SIG-M5 treated with dmso at 0.1 percent for 504 hours (cell line): ENCODE measurements at regions not wholly inside any gene's neighbourhood (a gene's known extent, or its start where the extent isn't known, plus 50 kb on each side); places are given as distances from the start of the nearest gene placed in this dataset.

Experiments
- DNase-seq: peaks from one replicate; lab custom pipeline; 2025; ENCODE audit not compliant: unreplicated experiment; lab: John Stamatoyannopoulos, UW

DNA sequence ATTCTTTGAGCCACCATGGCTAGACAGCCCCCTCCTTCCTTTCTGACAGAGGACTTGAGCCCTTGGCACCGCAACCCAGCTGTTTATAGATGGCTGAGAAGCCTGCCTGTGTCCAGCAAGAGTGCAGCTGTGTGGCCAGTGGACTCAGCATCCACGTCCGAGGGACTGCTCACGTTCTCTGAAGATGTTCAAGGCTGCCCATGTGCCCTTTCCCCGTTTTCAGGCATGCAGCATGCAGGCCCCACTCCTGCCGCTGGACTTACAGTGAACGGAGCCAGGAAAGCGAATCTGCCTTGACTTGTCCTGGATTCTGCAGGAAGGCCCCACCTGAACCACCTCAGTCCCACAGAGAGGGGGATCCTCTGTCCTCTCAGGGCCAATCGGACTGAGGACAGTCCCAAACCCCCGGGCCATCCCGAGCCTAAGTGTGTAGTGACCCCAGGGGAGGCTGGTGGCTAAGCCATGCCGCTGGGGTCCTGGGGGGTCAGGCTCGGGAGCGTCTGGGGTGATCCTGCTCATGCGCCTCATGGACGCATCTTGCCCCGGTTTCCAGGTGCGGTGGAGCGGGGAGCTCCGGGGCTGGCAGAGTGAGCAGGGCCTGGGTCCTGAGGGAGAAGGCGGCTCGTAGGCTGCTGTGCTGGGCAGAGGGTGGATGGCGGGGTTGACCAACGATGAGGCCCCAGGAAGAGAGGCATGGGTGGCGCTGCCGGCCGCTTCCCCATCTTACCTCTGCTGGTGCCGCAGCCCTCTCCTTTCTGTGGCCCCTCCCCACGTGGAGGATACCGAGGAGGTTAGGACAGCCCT is 170.7 kb downstream of the CTTN start:
- no peak for DNase-seq

- no peak for DNase-seq
Measured at GRCh38 chr11:70569618-70569890, 171.2 kb downstream of the CTTN start.

- no peak for DNase-seq
Measured at GRCh38 chr11:70569996-70570692, 171.8 kb downstream of the CTTN start.

GRCh38 chr11:70570693-70571395 is 172.5 kb downstream of the CTTN start:
- no peak for DNase-seq

- no peak for DNase-seq
Measured at GRCh38 chr11:70572974-70573260, 174.6 kb downstream of the CTTN start.

DNA sequence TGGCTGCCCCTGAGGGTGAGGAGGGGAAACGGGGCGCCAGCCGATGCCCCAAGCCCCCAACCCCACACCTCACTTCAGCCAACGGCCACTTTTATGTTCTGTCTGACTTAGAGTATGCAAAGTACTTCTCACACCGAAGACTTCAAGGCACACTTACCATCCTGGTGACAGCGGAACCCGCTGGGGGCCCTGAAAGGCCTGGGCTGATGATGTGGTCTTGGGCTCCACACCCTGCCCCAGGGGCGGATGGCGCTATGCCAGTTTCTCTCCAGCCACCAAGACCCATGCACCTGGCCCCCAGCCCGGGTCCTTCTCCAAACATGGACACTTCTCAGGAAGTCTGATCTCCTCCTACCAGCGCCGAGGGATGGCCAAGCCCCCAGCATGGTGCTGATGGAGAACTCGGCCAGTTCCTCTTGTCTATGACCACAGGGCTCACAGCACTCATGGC is 175.4 kb downstream of the CTTN start:
- DNase-seq, result no peak

DNA sequence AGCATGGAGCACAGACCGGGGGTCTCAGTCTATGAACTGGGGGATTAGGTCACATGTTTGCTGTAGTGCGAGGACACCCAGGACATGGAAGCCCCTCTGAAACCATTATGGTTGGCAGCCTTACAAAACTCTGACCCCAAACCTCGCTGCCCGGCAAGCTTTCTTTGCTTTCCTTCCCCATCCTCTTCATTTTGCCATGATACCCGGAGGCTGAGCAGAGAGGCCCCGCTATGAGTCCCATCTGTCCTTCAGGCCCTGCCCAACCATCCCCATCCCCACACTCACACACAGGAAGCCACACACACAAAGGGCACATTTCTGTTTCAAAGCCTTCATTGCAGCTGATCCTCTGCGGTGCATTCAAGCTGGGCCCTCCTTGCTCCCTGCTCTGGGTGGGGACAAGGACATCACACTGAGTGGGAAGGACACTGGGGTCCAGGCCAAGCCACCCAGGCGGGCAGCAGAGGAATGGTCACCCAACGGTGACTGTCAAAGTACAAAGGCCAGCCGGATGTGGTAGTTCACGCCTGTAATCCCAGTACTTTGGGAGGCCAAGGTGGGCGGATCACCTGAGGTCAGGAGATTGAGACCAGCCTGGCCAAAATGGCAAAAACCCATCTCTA is 176.5 kb downstream of the CTTN start:
- DNase-seq, result no peak

GRCh38 chr11:70575396-70576060 is 177.2 kb downstream of the CTTN start:
- no peak for DNase-seq

DNA sequence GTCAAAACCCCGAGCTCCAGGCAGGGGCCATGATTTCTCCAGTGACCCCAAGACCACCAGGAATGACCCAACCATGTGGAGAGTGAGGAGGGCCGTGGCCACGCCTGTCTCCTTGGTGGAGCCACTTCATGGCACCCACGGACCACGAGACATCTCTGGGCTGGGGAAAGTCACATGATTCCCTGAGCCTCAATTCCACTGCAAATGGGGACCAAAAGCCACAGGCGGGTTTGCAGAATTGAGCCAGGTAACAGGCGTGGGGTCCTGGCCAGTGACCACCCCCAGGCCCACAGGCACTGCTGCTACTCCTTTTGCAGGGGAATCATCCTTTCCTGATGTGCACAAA is 178.9 kb downstream of the CTTN start:
- no peak for DNase-seq

DNA sequence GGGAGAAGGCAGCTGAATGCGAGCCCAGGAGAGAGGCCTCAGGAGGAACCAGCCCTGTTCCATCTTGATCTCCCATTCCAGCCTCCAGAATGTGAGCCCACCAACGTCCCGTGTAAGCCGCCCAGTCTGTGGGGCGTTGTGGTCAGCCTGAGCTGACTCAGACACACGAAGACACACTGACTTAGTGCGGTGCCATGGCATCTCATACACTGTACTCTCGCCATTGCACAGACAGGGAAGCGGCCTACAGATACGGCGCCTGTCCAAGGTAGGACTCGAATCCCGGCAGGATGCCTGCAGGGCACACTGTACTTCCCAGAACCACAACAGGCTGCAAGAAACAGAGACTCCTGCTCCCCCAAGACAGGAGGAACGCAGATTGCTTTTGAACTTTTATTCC is 179.6 kb downstream of the CTTN start:
- DNase-seq, result no peak

- no peak for DNase-seq
Measured at GRCh38 chr11:70578371-70578770, 180.0 kb downstream of the CTTN start.

DNA sequence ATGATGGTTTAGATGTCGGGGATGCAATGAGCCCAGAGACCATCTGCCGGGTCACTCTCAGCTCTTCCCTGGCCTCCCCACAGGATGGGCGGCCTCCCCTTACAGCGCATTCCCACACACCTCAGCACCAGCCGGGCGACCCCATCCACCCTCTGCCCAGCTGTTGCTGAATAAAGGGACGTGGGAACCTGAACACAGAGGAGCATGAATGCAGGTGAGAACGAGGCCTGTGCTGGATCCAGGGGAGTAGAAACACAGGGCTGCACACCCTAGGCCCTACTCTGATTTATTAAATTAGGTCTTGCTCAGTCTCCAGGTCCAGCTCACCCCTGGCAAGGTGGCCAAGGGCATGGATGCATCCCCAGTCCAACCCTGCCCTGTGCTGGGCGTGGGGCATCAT is 180.5 kb downstream of the CTTN start:
- no peak for DNase-seq

DNA sequence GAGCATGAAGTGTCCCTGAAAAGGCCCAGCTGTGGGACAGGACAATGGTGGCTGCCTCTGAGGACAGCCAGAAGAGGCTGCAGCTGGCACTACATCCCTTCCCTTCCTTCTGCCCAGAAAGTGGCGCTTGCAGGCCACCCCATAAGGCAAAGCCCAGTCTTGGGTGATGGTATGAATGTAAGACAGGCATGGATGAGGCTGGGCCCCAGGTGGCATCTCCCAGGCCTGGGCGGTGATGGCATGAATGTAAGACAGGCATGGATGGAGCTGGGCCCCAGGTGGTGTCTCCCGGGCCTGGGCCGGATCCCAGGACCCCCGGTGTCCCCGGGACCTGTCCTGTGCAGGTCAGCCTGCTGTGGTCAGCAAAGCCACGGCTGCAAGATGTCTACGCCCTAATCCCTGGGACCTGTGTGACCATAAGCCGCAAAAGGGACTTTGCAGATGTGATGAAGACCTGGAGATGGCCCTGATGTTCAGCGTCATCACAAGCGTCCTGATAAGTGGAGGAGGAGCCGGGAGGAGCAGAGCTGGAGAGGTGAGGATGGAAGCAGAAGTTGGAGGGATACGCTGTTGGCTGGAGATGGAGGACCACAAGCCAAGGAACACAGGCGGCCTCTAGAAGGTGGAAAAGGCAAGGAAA is 181.1 kb downstream of the CTTN start:
- no peak for DNase-seq

DNA sequence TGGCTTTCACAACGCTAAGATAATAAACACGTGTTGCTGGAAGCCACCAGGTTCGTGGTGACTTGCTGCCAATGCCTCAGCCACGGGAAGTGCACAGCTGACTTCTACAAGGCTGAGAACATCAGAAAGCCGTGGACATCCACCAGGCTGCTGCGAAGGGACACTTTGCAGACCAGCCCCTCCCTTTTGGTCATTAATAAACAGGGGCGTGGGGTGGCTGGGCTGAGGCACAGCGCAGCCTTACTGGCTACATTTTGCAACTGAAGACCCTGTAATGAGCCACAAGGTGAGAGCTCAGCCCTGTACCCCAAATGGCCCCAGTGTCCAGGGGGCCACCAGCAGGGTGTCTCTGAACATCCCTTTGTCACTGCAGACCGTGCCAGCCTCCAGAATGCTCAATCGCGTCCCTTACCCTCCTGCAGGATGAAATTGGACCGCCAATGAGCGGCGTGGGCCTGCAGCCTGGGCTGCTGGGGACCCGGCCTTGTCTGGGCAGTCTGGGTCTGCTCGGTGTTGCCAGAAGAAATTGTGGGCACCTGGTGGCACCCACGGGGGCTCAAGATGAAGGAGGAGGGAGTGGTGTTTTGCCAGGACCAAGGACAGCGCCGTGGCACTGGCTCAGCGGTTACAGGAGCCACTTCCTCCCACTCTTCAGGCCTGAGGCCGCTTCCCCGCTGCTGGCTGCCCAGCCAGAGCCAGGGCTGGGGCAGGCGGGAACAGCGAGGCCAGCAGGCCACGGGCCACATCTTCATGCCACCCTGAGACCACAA is 181.9 kb downstream of the CTTN start:
- DNase-seq, result no peak

DNA sequence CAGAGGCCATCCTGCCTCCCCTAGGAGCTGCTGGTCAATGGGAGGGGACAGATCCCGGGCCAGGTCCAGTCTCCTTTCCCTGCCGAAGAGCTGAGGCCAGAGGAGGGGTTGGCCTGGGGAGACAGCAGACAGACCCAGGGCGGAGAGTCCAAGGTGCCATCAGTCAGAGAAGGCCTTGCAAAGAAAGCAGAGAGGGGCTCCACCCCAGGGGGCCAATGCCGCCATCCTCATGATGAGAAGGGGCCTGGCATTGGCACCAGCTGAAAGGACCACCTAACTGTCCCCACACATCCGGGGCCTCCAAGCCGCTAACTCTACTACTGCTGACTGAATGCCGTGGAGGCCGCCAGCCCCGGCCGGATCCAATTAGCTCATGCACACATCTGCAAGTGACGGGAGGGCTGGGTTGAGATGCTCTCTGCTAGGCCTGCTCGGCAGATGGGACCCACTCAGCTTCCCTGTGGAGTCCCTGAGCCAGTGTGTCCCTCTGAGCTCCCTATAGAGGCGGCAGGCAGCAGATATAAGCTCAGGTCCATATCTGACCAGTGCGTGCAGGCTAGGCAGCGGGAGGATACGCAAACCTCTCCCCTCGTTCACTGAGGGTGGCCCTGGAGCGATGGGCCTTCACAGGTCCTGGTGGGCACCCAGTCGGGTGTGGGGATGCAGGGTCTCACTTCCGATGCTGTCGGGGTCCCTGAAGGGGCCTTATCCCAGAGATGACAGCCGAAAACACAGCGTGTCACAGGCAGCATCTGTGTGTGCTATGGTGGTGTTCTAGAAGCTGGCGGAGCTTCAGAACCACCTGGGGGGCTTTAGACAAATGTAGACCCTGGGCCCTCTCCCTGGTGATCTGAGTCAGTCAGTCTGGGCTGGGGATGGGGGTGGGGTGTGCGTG is 183.9 kb downstream of the CTTN start:
- DNase-seq, result no peak

GRCh38 chr11:70582886-70583641 is 184.7 kb downstream of the CTTN start:
- DNase-seq, result no peak

- DNase-seq, result no peak
Measured at GRCh38 chr11:70583781-70584218, 185.5 kb downstream of the CTTN start.

GRCh38 chr11:70584498-70585235 is 186.3 kb downstream of the CTTN start:
- no peak for DNase-seq
